ENCODE measurements at regions not wholly inside any gene's neighbourhood (a gene's known extent, or its start where the extent isn't known, plus 50 kb on each side); places are given as distances from the start of the nearest gene placed in this dataset.
A peak's percentile ranks its signal among the peaks of the same experiment; 100 is the strongest.

- no peaks in the 10 kb centered on the region for H4K20me1 ChIP-seq (ENCODE audit: control insufficient read depth, extremely low read depth, insufficient read depth, low read length)
- H2AFZ ChIP-seq (ENCODE audit: control insufficient read depth, low read length), result no peak overlapping the region
- no peaks in the 10 kb centered on the region for H3K9me3 ChIP-seq (ENCODE audit: control insufficient read depth, low read depth, low read length)
- H3K9me1 ChIP-seq (ENCODE audit: control insufficient read depth, extremely low read depth, insufficient read depth, low read length), result no peaks in the 10 kb centered on the region
- no peaks in the 10 kb centered on the region for H3K27me3 ChIP-seq (ENCODE audit: control insufficient read depth, extremely low read depth, insufficient read depth, low read length)
- TF ChIP-seq EZH2 (IDR thresholded peaks at IDR 0.05; ENCODE audit: low read length), result no peak
- TF ChIP-seq CTCF (optimal IDR thresholded peaks at IDR 0.05 in 1 of 3, IDR thresholded peaks at IDR 0.05 in 1 of 3, conservative IDR thresholded peaks at IDR 0.05 in 1 of 3; ENCODE audit: extremely low read depth in 1 of 3, insufficient read depth in 2 of 3, low read length in 3 of 3), result no peak
- no peak overlapping the region for H3K4me3 ChIP-seq (ENCODE audit: control insufficient read depth in 2 of 3, extremely low read depth in 1 of 3, insufficient read depth in 2 of 3, low read depth in 1 of 3, low read length in 3 of 3)
- H3K79me2 ChIP-seq (ENCODE audit: control insufficient read depth, insufficient read depth, low read length), result no peaks in the 10 kb centered on the region
- FAIRE-seq, result no peak
- H3K4me2 ChIP-seq (ENCODE audit: control insufficient read depth, extremely low read depth, insufficient read depth, low read depth, low read length), result no peak overlapping the region
- H3K4me1 ChIP-seq (ENCODE audit: control insufficient read depth, extremely low read depth, insufficient read depth, low read length), result peaks cover 8% of the 10 kb centered on the region
- H3K9ac ChIP-seq (ENCODE audit: control insufficient read depth, extremely low read depth, insufficient read depth, low read length), result no peak overlapping the region
- DNase-seq (ENCODE audit: low read depth, low spot score), result no peak
- H3K36me3 ChIP-seq (ENCODE audit: control insufficient read depth in 2 of 2, extremely low read depth in 1 of 2, insufficient read depth in 2 of 2, low read length in 2 of 2), result no peaks in the 10 kb centered on the region
- dilution Hi-C loops (cut with MboI; ENCODE audit: extremely low pct_ligation_motif_present, low sequenced_read_pairs), result no loop called here
- H3K27ac ChIP-seq (ENCODE audit: control insufficient read depth, insufficient read depth, low read length), result no peak overlapping the region
Observed at GRCh38 chr13:74675972-74676371, 541.8 kb upstream of the KLF12 start.

- DNase-seq (ENCODE audit: low read depth, low spot score) (peak; percentile 42), FAIRE-seq (peak; percentile 58)
- no peak overlapping the region for H3K9ac ChIP-seq (ENCODE audit: control insufficient read depth, extremely low read depth, insufficient read depth, low read length)
- H3K4me3 ChIP-seq (ENCODE audit: control insufficient read depth in 2 of 3, extremely low read depth in 1 of 3, insufficient read depth in 2 of 3, low read depth in 1 of 3, low read length in 3 of 3), result no peak overlapping the region
- H3K4me2 ChIP-seq (ENCODE audit: control insufficient read depth, extremely low read depth, insufficient read depth, low read depth, low read length), result peak overlapping the region; percentile 48
- H4K20me1 ChIP-seq (ENCODE audit: control insufficient read depth, extremely low read depth, insufficient read depth, low read length), result no peaks in the 10 kb centered on the region
- TF ChIP-seq CTCF (optimal IDR thresholded peaks at IDR 0.05 in 1 of 3, IDR thresholded peaks at IDR 0.05 in 1 of 3, conservative IDR thresholded peaks at IDR 0.05 in 1 of 3; ENCODE audit: extremely low read depth in 1 of 3, insufficient read depth in 2 of 3, low read length in 3 of 3), result no peak
- no peaks in the 10 kb centered on the region for H3K27me3 ChIP-seq (ENCODE audit: control insufficient read depth, extremely low read depth, insufficient read depth, low read length)
- H3K4me1 ChIP-seq (ENCODE audit: control insufficient read depth, extremely low read depth, insufficient read depth, low read length), result peaks cover 8% of the 10 kb centered on the region
- H3K79me2 ChIP-seq (ENCODE audit: control insufficient read depth, insufficient read depth, low read length), result no peaks in the 10 kb centered on the region
- dilution Hi-C loops (cut with MboI; ENCODE audit: extremely low pct_ligation_motif_present, low sequenced_read_pairs), result no loop called here
- peak overlapping the region; percentile 55 for H2AFZ ChIP-seq (ENCODE audit: control insufficient read depth, low read length)
- H3K9me3 ChIP-seq (ENCODE audit: control insufficient read depth, low read depth, low read length), result no peaks in the 10 kb centered on the region
- H3K27ac ChIP-seq (ENCODE audit: control insufficient read depth, insufficient read depth, low read length), result no peak overlapping the region
- H3K36me3 ChIP-seq (ENCODE audit: control insufficient read depth in 2 of 2, extremely low read depth in 1 of 2, insufficient read depth in 2 of 2, low read length in 2 of 2), result no peaks in the 10 kb centered on the region
- H3K9me1 ChIP-seq (ENCODE audit: control insufficient read depth, extremely low read depth, insufficient read depth, low read length), result no peaks in the 10 kb centered on the region
Observed at GRCh38 chr13:74675182-74675581, 541.0 kb upstream of the KLF12 start.
